H1 (cell line): ENCODE measurements at regions not wholly inside any gene's neighbourhood (a gene's known extent, or its start where the extent isn't known, plus 50 kb on each side); places are given as distances from the start of the nearest gene placed in this dataset.

Experiments used
- CTCF ChIA-PET: fragments of 300-600 bp; sonication (Branson Sonifier 250); formaldehyde crosslinking; loops from one replicate; lab custom pipeline; 2021; ENCODE audit not compliant: partially characterized antibody; lab: Charles Lee
- POLR2A ChIA-PET: fragments of 300-600 bp; sonication (Branson Sonifier 250); formaldehyde crosslinking; loops from one replicate; lab custom pipeline; 2021; ENCODE audit warnings: inconsistent platforms; ENCODE audit not compliant: partially characterized antibody; lab: Charles Lee
- DNase-seq, 2 experiments: peaks; one replicate each; pipeline versions ENCODE4 v3.0.0 to v3.0.0-alpha.2; 2010 to 2022; ENCODE audit warnings: low spot score in 2 of 2, low read depth in 1 of 2, mixed read lengths in 1 of 2
- FAIRE-seq: peaks from 2 replicates; lab custom pipeline; 2011; peaks lifted over from hg19 to GRCh38; lab: Jason Lieb, UNC
- H2AFZ ChIP-seq: 2 replicates; pipeline ENCODE4 v1.8.1; 2012; ENCODE audit warnings: low read length, inconsistent platforms
- H2AK5ac ChIP-seq: 2 replicates; pipeline ENCODE4 v1.6.1; 2013; ENCODE audit warnings: low read depth, low read length
- H2BK120ac ChIP-seq: replicated peaks from 2 replicates; pipeline ENCODE3; 2013; ENCODE audit warnings: low read depth, low read length, inconsistent platforms
- H2BK12ac ChIP-seq: 2 replicates; pipeline ENCODE4 v1.6.1; 2013; ENCODE audit warnings: low read depth, low read length
- H2BK15ac ChIP-seq: 2 replicates; pipeline ENCODE4 v1.6.1; 2013; ENCODE audit warnings: low read length
- H2BK20ac ChIP-seq: 2 replicates; pipeline ENCODE4 v1.6.1; 2013; ENCODE audit warnings: low read length
- H2BK5ac ChIP-seq: 2 replicates; pipeline ENCODE4 v1.6.1; 2013; ENCODE audit warnings: low read depth, low read length
- H3K14ac ChIP-seq: 2 replicates; pipeline ENCODE4 v1.6.1; 2013; ENCODE audit warnings: inconsistent platforms; ENCODE audit not compliant: insufficient read length
- H3K18ac ChIP-seq: 2 replicates; pipeline ENCODE4 v1.6.1; 2013; ENCODE audit warnings: low read length; ENCODE audit errors: extremely low read depth
- H3K23ac ChIP-seq: 2 replicates; pipeline ENCODE4 v1.6.1; 2013; ENCODE audit warnings: inconsistent platforms; ENCODE audit not compliant: insufficient read length
- H3K23me2 ChIP-seq: 2 replicates; pipeline ENCODE4 v1.6.1; 2013; ENCODE audit warnings: low read depth, low read length
- H3K27ac ChIP-seq: 2 replicates; pipeline ENCODE4 v1.6.1; 2011; ENCODE audit warnings: low read depth, low read length, inconsistent platforms
- H3K27me3 ChIP-seq, 4 experiments: replicated peaks in 1 of 4; 1 replicate in 1 of 4; 2 replicates in 3 of 4; pipeline versions ENCODE4 v1.6.1 to v1.8.1; 2011 to 2013; ENCODE audit warnings: low read length in 3 of 4, mild to moderate bottlenecking in 3 of 4, inconsistent platforms in 2 of 4, mixed read lengths in 2 of 4, moderate library complexity in 1 of 4; ENCODE audit not compliant: control insufficient read depth in 3 of 4, insufficient read depth in 3 of 4; ENCODE audit errors: extremely low read depth in 1 of 4
- H3K36me3 ChIP-seq, 4 experiments: 2 replicates each; pipeline versions ENCODE4 v1.6.1 to v1.8.1; 2011 to 2013; ENCODE audit warnings: mild to moderate bottlenecking in 4 of 4, low read length in 3 of 4, moderate library complexity in 2 of 4, control low read depth in 1 of 4, inconsistent platforms in 1 of 4; ENCODE audit not compliant: insufficient read depth in 4 of 4, control insufficient read depth in 2 of 4
- H3K4ac ChIP-seq: replicated peaks from 2 replicates; pipeline ENCODE3; 2013; ENCODE audit warnings: low read length, low read depth, mixed read lengths, inconsistent platforms; ENCODE audit not compliant: insufficient read length
- H3K4me1 ChIP-seq, 4 experiments: replicated peaks in 1 of 4; 1 replicate in 1 of 4; 2 replicates in 3 of 4; pipeline versions ENCODE4 v1.6.1 to v1.8.1; 2011 to 2013; ENCODE audit warnings: low read length in 3 of 4, inconsistent platforms in 2 of 4, mixed read lengths in 1 of 4; ENCODE audit not compliant: insufficient read depth in 4 of 4, control insufficient read depth in 3 of 4
- H3K4me2 ChIP-seq, 2 experiments: 2 replicates each; pipeline versions ENCODE4 v1.6.1 to v1.8.1; 2011 to 2013; ENCODE audit warnings: low read depth in 2 of 2, low read length in 2 of 2, control low read depth in 1 of 2, inconsistent platforms in 1 of 2, mild to moderate bottlenecking in 1 of 2; ENCODE audit not compliant: insufficient read depth in 1 of 2
- H3K4me3 ChIP-seq, 4 experiments: fragments of 200-600, 300-600 bp in 1 of 4; sonication (generic), shearing (Covaris generic), sonication (Bioruptor Twin) in 1 of 4; 2 replicates each; pipeline versions ENCODE4 v1.5.1 to v1.8.1; 2011 to 2016; ENCODE audit warnings: low read length in 4 of 4, low read depth in 3 of 4, control low read depth in 2 of 4, inconsistent platforms in 2 of 4, mild to moderate bottlenecking in 2 of 4, mixed read lengths in 1 of 4, moderate library complexity in 1 of 4; ENCODE audit not compliant: insufficient read depth in 2 of 4; ENCODE audit errors: extremely low read depth in 1 of 4
- H3K56ac ChIP-seq: replicated peaks from 2 replicates; pipeline ENCODE3; 2013; ENCODE audit warnings: low read depth, mild to moderate bottlenecking, mixed read lengths, low read length, inconsistent platforms; ENCODE audit not compliant: insufficient read length
- H3K79me1 ChIP-seq: 2 replicates; pipeline ENCODE4 v1.6.1; 2013; ENCODE audit warnings: low read depth, low read length, control low read depth
- H3K79me2 ChIP-seq, 2 experiments: 2 replicates each; pipeline versions ENCODE4 v1.6.1 to v1.8.1; 2012 to 2013; ENCODE audit warnings: low read length in 2 of 2, mild to moderate bottlenecking in 2 of 2, inconsistent platforms in 1 of 2; ENCODE audit not compliant: insufficient read depth in 2 of 2, control insufficient read depth in 1 of 2
- H3K9ac ChIP-seq, 4 experiments: replicated peaks in 1 of 4; 1 replicate in 1 of 4; 2 replicates in 3 of 4; pipeline versions ENCODE4 v1.6.1 to v1.8.1; 2011 to 2013; ENCODE audit warnings: low read depth in 3 of 4, low read length in 3 of 4, control low read depth in 2 of 4, mild to moderate bottlenecking in 2 of 4, moderate library complexity in 2 of 4, inconsistent platforms in 1 of 4; ENCODE audit errors: extremely low read depth in 1 of 4
- H3K9me3 ChIP-seq, 2 experiments: 2 replicates each; pipeline versions ENCODE4 v1.6.1 to v1.8.1; 2012 to 2013; ENCODE audit warnings: mild to moderate bottlenecking in 2 of 2, moderate library complexity in 2 of 2, control low read depth in 1 of 2, inconsistent platforms in 1 of 2, low read depth in 1 of 2, low read length in 1 of 2, mixed read lengths in 1 of 2; ENCODE audit not compliant: insufficient read depth in 2 of 2
- H4K20me1 ChIP-seq, 2 experiments: replicated peaks in 1 of 2; 2 replicates each; pipeline versions ENCODE3 to v1.8.1; 2011 to 2013; ENCODE audit warnings: inconsistent platforms in 2 of 2, low read length in 2 of 2, mild to moderate bottlenecking in 1 of 2; ENCODE audit not compliant: insufficient read depth in 2 of 2, control insufficient read depth in 1 of 2
- H4K5ac ChIP-seq: 2 replicates; pipeline ENCODE4 v1.6.1; 2013; ENCODE audit warnings: low read length, low read depth, mixed read lengths, inconsistent platforms; ENCODE audit not compliant: insufficient read length
- H4K8ac ChIP-seq: 2 replicates; pipeline ENCODE4 v1.8.0; 2013; ENCODE audit warnings: mild to moderate bottlenecking, moderate library complexity, low read length, inconsistent platforms; ENCODE audit not compliant: insufficient read depth; ENCODE audit errors: extremely low read depth
- H4K91ac ChIP-seq: replicated peaks from 2 replicates; pipeline ENCODE3; 2013; ENCODE audit warnings: low read length, mixed read lengths, inconsistent platforms; ENCODE audit not compliant: insufficient read length
- CBX5 ChIP-seq: fragments of 300-800, 300-1000 bp; sonication (generic); IDR thresholded peaks from 2 replicates; pipeline ENCODE4 v1.7.1; 2016; ENCODE audit warnings: antibody characterized with exemption, low read length, low read depth
- CHD1 ChIP-seq: IDR thresholded peaks from 2 replicates; pipeline ENCODE4 v1.6.1; 2012; ENCODE audit warnings: low read depth, low read length, improper control_type of control experiment
- SIX5 ChIP-seq: IDR thresholded peaks from 2 replicates; pipeline ENCODE4 v1.6.1; 2011; ENCODE audit warnings: mild to moderate bottlenecking, low read depth, low read length
- SRF ChIP-seq: IDR thresholded peaks from 2 replicates; pipeline ENCODE4 v1.6.1; 2011; ENCODE audit warnings: mild to moderate bottlenecking, low read depth, low read length, moderate library complexity
- ZNF274 ChIP-seq: IDR thresholded peaks from 2 replicates; pipeline ENCODE4 v1.7.0; 2012; ENCODE audit warnings: low read length, borderline replicate concordance; ENCODE audit errors: extremely low read depth
- WGBS, 2 experiments: shearing (Covaris generic) in 1 of 2; methylation state at CpG; one replicate each; pipeline versions ENCODE4 v1.1.6 to v1.1.7; 2013 to 2015; ENCODE audit warnings: low lambda C conversion rate in 2 of 2, mixed read lengths in 2 of 2, inconsistent platforms in 1 of 2, low coverage in 1 of 2, missing lambda C conversion rate in 1 of 2; ENCODE audit not compliant: insufficient replicate concordance in 2 of 2, insufficient coverage in 1 of 2, insufficient read length in 1 of 2; ENCODE audit errors: extremely low coverage in 1 of 2, missing lambda C conversion rate in 1 of 2; 5-methylcytosine and 5-hydroxymethylcytosine counted together
- TF ChIP-seq, protein P1 (sequence below): IDR thresholded peaks from 2 replicates; pipeline ENCODE4 v1.6.1; 2012; ENCODE audit warnings: inconsistent platforms

DNA sequence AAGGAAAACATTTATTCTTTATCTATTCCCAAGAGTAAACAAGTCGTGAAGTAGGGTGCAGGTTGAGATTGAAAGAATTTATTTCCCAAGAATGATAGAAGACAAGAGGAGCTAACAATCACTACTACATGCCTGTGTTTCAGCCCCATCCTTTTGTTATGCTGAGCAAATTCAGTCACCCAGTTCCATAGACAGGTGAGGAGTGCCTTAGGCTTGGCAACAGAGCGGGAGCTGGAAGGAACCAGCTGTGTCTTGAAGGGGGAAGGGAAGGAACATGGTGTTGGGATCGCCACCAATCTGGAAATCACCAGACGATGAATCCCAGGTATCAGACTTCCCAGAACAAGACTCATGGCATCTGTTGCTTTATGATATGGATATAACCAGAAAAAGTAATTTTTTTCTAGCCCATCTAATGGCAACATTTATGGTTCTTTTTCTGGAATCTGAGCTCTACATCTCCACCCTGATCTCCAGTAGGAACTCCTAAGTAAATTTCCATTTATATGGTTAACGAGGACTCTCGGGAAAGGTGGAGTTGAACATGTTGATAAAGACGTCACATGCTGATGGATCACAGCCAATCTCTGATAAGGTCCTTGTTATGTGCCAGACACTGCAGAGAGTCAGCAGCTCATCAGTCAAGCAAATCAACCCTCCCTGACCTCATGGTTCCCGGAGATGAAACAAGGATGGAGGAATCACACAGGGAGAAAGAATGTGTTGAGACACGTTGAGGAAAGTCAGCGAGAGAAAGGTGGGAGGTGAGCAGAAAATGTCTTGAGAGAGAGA lies 344.9 kb downstream of the SMOC2 start:
- no peak overlapping the region for H3K14ac ChIP-seq
- no peak overlapping the region for H3K9ac ChIP-seq
- H2AK5ac ChIP-seq = no peak overlapping the region
- POLR2A ChIA-PET = no interaction called here
- WGBS, 2 experiments = 89% methylated on average over 10 of the region's 10 CpGs; no CpG with 5 or more reads in 1 of the 2 experiments
- CTCF ChIA-PET = interaction anchor here (0.8 kb wide), 1 partner anchor 75 kb away, joined by 3 read pairs; no protein-coding TSS in a partner anchor
- peaks cover 0 to 3% (median 0%) of the 10 kb centered on the region in 4 experiments; a peak in 2 of 7 replicates for H3K4me1 ChIP-seq
- H2AFZ ChIP-seq = no peak overlapping the region
- H4K8ac ChIP-seq = no peak overlapping the region
- no peak overlapping the region for H3K4me2 ChIP-seq
- H3K4ac ChIP-seq = no peak overlapping the region
- H4K5ac ChIP-seq = no peak overlapping the region
- H2BK20ac ChIP-seq = no peak overlapping the region
- H3K23me2 ChIP-seq = no peaks in the 10 kb centered on the region
- no peak overlapping the region for H3K27ac ChIP-seq
- H2BK12ac ChIP-seq = no peak overlapping the region
- no peaks in the 10 kb centered on the region for H3K36me3 ChIP-seq
- H3K56ac ChIP-seq = no peak overlapping the region
- no peaks in the 10 kb centered on the region for H4K20me1 ChIP-seq
- H3K27me3 ChIP-seq = no peaks in the 10 kb centered on the region
- TF ChIP-seq ZNF274 = no peak
- no peak for TF ChIP-seq CHD1
- TF ChIP-seq SIX5 = no peak
- TF ChIP-seq, protein P1, sequence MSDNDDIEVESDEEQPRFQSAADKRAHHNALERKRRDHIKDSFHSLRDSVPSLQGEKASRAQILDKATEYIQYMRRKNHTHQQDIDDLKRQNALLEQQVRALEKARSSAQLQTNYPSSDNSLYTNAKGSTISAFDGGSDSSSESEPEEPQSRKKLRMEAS = no peak
- TF ChIP-seq SRF = no peak
- TF ChIP-seq CBX5 = no peak
- no peak overlapping the region for H3K4me3 ChIP-seq
- H2BK15ac ChIP-seq = no peak overlapping the region
- H2BK120ac ChIP-seq = no peak overlapping the region
- no peak for DNase-seq
- no peak for FAIRE-seq
- no peak overlapping the region for H3K23ac ChIP-seq
- no peaks in the 10 kb centered on the region for H3K79me2 ChIP-seq
- H4K91ac ChIP-seq = no peak overlapping the region
- no peaks in the 10 kb centered on the region for H3K9me3 ChIP-seq
- no peak overlapping the region for H2BK5ac ChIP-seq
- H3K18ac ChIP-seq = no peak overlapping the region
- H3K79me1 ChIP-seq = no peaks in the 10 kb centered on the region
